ENCODE measurements at regions not wholly inside any gene's neighbourhood (a gene's known extent, or its start where the extent isn't known, plus 50 kb on each side); places are given as distances from the start of the nearest gene placed in this dataset.

- no CpG with 5 or more reads among the region's 3 CpGs for WGBS (ENCODE audit: insufficient coverage)
- no peaks in the 10 kb centered on the region for H4K20me1 ChIP-seq (ENCODE audit: insufficient read depth, low read length)
- no peak for DNase-seq
- Mint-ChIP-seq H3K4me3 (no peak overlapping the region), H3K4me1 (no peaks in the 10 kb centered on the region), H3K9me3 (peaks cover 0 to 9% (median 0%) of the 10 kb centered on the region in 7 donors), H3K27ac (no peak overlapping the region), H3K36me3 (no peaks in the 10 kb centered on the region), H3K27me3 (ENCODE audit: low read depth in 3 of 3) (peaks cover 0 to 2% (median 0%) of the 10 kb centered on the region in 3 donors)
- no peak overlapping the region for H3K9ac ChIP-seq (ENCODE audit: insufficient read depth, low read length, poor library complexity, severe bottlenecking)
- no peaks in the 10 kb centered on the region for H3K36me3 ChIP-seq (replicated peaks in 1 of 2; ENCODE audit: control insufficient read depth in 1 of 2, insufficient read depth in 2 of 2, low read length in 2 of 2)
- H3K27me3 ChIP-seq (ENCODE audit: control insufficient read depth in 2 of 2, insufficient read depth in 2 of 2, low read length in 2 of 2) = no peaks in the 10 kb centered on the region
- no peak overlapping the region for H3K27ac ChIP-seq (ENCODE audit: low read depth in 1 of 2, low read length in 2 of 2)
- no peak overlapping the region for H2AFZ ChIP-seq (ENCODE audit: insufficient read depth, low read depth, low read length, poor library complexity, severe bottlenecking)
- no peak overlapping the region for H3K4me3 ChIP-seq (replicated peaks in 1 of 3; ENCODE audit: low read depth in 2 of 3, low read length in 3 of 3)
- H3K4me1 ChIP-seq (ENCODE audit: control insufficient read depth in 1 of 2, insufficient read depth in 2 of 2, low read length in 2 of 2) = no peaks in the 10 kb centered on the region
- no peak for TF ChIP-seq CTCF (IDR thresholded peaks at IDR 0.05)
- no peaks in the 10 kb centered on the region for H3K79me2 ChIP-seq (ENCODE audit: insufficient read depth, low read length)
- no peaks in the 10 kb centered on the region for H3K9me3 ChIP-seq (replicated peaks in 1 of 2; ENCODE audit: control insufficient read depth in 1 of 2, insufficient read depth in 1 of 2, low read length in 2 of 2)
- intact Hi-C loops (cut with micrococcal nuclease) = no loop called here
- no peak overlapping the region for H3K4me2 ChIP-seq (replicated peaks; ENCODE audit: extremely low read depth, low read length, poor library complexity, severe bottlenecking)
Measured at GRCh38 chr4:180622254-180622653, 1620.9 kb upstream of the TENM3 start.

GRCh38 chr4:180625653-180626052, 1617.5 kb upstream of the TENM3 start:
- H3K36me3 Mint-ChIP-seq = no peaks in the 10 kb centered on the region
- no peak overlapping the region for H3K4me3 Mint-ChIP-seq
- Histone ChIP-seq H2AFZ (ENCODE audit: insufficient read depth, low read depth, low read length, poor library complexity, severe bottlenecking) (no peak overlapping the region), H3K27ac (ENCODE audit: low read depth in 1 of 2, low read length in 2 of 2) (no peak overlapping the region), H3K4me1 (ENCODE audit: control insufficient read depth in 1 of 2, insufficient read depth in 2 of 2, low read length in 2 of 2) (no peaks in the 10 kb centered on the region), H4K20me1 (ENCODE audit: insufficient read depth, low read length) (no peaks in the 10 kb centered on the region), H3K9me3 (replicated peaks in 1 of 2; ENCODE audit: control insufficient read depth in 1 of 2, insufficient read depth in 1 of 2, low read length in 2 of 2) (no peaks in the 10 kb centered on the region), H3K4me2 (replicated peaks; ENCODE audit: extremely low read depth, low read length, poor library complexity, severe bottlenecking) (no peak overlapping the region), H3K79me2 (ENCODE audit: insufficient read depth, low read length) (no peaks in the 10 kb centered on the region), H3K9ac (ENCODE audit: insufficient read depth, low read length, poor library complexity, severe bottlenecking) (no peak overlapping the region), H3K36me3 (replicated peaks in 1 of 2; ENCODE audit: control insufficient read depth in 1 of 2, insufficient read depth in 2 of 2, low read length in 2 of 2) (no peaks in the 10 kb centered on the region), H3K4me3 (replicated peaks in 1 of 3; ENCODE audit: low read depth in 2 of 3, low read length in 3 of 3) (no peak overlapping the region), H3K27me3 (ENCODE audit: control insufficient read depth in 2 of 2, insufficient read depth in 2 of 2, low read length in 2 of 2) (no peaks in the 10 kb centered on the region)
- H3K4me1 Mint-ChIP-seq = no peaks in the 10 kb centered on the region
- peaks cover 0 to 2% (median 0%) of the 10 kb centered on the region in 3 donors for H3K27me3 Mint-ChIP-seq (ENCODE audit: low read depth in 3 of 3)
- H3K27ac Mint-ChIP-seq = no peak overlapping the region
- DNase-seq = no peak
- WGBS (ENCODE audit: insufficient coverage) = no CpG with 5 or more reads among the region's 3 CpGs
- intact Hi-C loops (cut with micrococcal nuclease) = no loop called here
- no peak for TF ChIP-seq CTCF (IDR thresholded peaks at IDR 0.05)
- peaks cover 0 to 9% (median 0%) of the 10 kb centered on the region in 7 donors for H3K9me3 Mint-ChIP-seq

All from CD14-positive monocyte (primary cell).